CD4-positive, alpha-beta T cell treated with Interferon gamma for 1 hour (primary cell): ENCODE measurements at regions not wholly inside any gene's neighbourhood (a gene's known extent, or its start where the extent isn't known, plus 50 kb on each side); places are given as distances from the start of the nearest gene placed in this dataset.
"Not testable (repeated sequence)": the region's sequence is repeated elsewhere in the genome, so short reads cannot be mapped to it uniquely, and the experiment has no call there.

Experiments
- DNase-seq: peaks from one replicate; pipeline ENCODE4 v3.0.0-alpha.2; 2020

GRCh38 chr5:145652700-145653099 is 182.4 kb downstream of the PRELID2 start:
- DNase-seq = not testable (repeated sequence)

GRCh38 chr5:145647137-145647536 is 188.0 kb downstream of the PRELID2 start:
- DNase-seq = not testable (repeated sequence)

DNA sequence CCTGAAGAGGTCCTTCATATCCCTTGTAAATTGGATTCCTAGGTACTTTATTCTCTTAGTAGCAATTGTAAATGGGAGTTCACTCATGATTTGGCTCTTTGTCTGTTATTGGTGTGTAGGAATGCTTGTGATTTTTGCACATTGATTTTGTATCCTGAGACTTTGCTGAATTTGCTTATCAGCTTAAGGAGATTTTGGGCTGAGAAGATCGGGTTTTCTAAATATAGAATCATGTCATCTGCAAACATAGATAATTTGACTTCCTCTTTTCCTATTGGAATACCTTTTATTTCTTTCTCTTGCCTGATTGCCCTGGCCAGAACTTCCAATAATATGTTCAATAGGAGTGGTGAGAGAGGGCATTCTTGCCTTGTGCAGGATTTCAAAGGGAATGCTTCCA is 191.9 kb downstream of the PRELID2 start:
- not testable (repeated sequence) for DNase-seq

GRCh38 chr5:145637396-145637795 is 197.7 kb downstream of the PRELID2 start:
- DNase-seq = no peak

GRCh38 chr5:145636371-145636770 is 198.8 kb downstream of the PRELID2 start:
- no peak for DNase-seq

DNA sequence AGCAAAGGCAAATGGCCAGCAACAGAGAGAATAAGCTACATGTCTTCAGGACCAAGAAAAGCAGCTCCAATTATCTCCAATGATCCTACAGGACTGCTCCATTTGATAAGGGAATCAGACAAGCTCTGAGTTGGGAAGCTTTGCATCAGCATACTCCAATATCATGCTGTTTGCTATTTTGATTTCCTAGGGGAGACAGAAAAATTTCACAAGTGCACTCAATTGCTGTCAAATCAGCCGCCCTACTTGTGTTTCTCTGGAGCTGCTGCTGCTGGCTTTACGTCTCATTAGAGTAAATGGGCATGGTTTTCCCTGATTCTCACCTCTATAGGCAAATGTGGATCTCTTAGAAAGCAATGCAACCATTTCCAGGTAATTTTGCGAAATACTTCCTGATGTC is 201.7 kb downstream of the PRELID2 start:
- DNase-seq = no peak

- no peak for DNase-seq
These were observed 202.4 kb downstream of the PRELID2 start for GRCh38 chr5:145632701-145633100.

GRCh38 chr5:145629047-145629446 is 206.1 kb downstream of the PRELID2 start:
- DNase-seq = no peak

DNA sequence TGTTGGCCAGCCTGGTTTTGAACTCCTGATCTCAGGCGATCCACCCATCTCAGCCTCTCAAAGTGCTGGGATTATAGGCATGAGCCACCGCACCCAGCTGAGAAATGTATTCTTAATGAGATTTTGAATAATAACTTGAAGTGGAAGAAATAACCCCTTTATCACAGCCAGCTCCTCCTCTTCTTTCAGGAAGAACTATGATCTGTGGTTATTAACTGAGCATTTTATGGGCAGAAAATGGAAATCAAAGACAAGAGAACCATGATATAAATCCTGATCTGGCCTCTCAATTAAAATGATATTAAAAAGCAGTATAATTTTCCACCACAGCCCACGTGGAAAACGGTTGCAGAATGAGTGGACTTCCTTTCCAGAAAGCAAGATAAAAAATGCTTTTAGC is 206.6 kb downstream of the PRELID2 start:
- DNase-seq = no peak

- no peak for DNase-seq
These were observed 215.3 kb downstream of the PRELID2 start for GRCh38 chr5:145619806-145620310.

DNA sequence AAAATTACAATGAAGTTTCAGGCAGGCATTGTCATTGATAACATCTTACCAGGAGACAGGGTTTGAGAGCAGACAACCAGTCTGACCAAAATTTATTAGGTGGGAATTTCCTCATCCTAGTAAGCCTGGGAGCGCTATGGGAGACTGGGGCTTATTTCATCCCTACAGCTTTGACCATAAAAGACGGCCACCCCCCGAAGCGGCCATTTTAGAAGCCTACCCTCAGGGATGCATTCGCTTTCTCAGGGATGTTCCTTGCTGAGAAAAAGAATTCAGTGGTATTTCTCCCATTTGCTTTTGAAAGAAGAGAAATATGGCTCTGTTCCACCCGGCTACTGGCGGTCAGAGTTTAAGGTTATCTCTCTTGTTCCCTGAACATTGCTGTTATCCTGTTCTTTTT is 218.4 kb downstream of the PRELID2 start:
- not testable (repeated sequence) for DNase-seq

DNA sequence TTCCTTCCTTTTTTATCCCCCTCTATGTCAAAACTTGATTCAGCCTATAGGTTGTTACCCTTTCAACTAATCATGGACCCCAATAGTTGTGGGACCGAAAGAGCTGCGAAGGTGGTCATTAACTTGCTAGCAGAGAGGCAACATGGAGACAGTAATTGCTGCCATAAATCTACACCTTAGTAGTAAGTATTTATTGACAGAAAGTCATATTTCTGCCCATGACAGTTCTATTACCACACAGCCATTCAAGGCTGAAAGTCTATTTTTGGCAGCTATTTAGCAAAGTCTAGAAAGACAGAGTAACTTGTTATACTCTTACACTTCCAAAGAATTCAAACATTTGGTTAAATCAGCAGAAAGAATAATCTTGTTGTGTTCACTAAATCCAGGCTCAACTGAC is 236.2 kb downstream of the PRELID2 start:
- no peak for DNase-seq

DNA sequence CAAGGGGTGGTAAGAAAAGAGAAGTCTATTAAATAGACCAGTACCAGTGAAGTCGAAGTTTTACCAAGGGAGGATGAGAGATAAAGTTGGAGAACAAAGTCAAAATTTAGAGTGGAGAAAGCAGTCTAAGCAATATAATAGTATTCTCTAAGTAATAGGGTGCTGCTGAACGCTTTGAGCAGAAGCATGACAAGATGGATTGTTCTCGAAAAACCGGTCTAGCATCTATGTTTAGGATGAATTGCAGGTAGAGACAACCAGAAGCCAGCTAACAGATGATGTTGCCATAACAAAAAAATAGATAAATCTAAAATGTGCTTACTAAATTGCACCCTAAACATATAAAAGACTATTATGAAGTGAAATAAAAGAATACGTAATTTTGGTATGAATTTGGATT is 237.0 kb downstream of the PRELID2 start:
- no peak for DNase-seq

GRCh38 chr5:145591578-145591977 is 243.6 kb downstream of the PRELID2 start:
- DNase-seq = no peak

- no peak for DNase-seq
These were observed 246.1 kb downstream of the PRELID2 start for GRCh38 chr5:145589063-145589462.

GRCh38 chr5:145588558-145588957 is 246.6 kb downstream of the PRELID2 start:
- no peak for DNase-seq

DNA sequence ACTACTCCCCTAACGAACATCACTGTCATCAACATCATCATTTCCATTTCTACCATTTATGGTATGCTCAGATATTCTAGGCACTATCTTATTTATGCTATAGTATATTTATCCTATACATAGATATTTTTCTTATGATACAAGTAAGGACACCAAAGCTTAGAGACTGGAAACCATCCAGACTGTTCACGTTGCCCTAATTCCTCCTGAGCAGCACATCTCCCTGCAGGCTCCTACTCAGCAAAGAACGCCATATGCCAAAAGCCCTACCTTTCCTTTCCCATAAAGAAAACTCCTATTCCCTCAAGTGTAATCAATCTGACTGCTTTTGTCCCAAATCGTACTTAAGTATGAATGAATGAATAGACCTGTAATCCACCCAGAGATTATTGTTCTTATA is 247.0 kb downstream of the PRELID2 start:
- DNase-seq = no peak

DNA sequence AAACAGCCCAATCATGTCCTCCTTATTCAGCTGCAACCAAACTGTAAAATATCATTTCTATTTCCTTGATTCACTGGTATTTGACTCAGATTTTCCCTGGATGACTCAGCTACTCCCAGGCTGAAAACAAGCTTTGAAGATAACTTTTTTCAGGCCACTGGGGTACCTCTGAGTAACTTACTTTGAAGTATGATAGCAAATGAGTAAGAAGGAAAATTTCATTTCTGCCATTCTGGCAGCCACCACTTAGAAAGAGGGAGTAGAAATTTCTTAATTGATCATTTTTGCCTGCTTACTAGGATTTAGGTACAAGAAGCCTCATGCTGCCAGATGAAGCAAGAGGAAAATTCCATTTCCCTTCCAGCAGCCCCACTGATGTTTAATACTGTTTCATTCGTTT is 247.4 kb downstream of the PRELID2 start:
- DNase-seq = no peak

DNA sequence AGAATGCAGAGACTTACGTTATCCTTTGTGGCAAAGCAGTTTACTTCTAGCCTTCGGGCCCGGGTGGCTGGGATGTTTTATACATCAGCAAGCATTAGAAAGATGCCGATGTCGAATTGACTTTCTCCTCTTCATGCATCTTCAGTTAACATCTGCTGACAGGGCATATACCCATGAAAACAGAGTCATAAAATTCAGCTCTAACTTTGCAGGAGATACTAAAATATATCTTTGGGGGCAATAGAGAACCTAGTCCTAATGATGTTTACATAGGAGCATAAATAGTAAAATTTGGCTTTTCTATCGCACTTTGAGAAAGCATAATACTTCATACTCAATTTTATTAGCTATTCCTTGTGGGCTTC is 247.9 kb downstream of the PRELID2 start:
- DNase-seq = no peak

DNA sequence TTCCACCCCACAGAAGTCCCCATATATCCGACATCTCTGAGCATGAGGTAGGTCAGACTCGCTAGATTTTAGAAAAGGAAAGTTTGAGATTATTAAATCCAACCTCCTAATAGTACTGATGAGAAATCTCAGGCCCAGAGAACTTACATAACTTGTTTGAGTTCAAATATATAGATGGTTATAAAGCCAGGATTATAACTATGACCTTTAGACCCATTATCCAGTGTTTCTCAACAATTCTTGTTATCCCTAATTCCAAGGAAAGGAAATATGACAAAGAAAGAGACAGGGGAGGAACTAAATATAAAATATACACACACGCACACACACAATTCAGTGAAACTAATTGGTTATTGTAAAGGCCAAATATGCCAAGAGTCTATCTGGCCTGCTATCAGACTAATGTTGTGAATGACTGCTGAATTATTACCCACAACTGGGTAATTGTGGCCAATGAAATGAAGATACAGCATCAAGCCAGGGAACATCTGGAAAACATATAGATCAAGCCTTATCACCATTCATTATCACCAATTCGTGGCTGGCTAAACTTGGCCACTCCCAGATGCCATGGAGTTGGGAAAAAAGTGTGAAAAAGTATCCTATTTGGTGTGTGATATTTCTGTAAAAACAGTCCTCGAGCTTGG is 248.4 kb downstream of the PRELID2 start:
- DNase-seq = no peak

- DNase-seq = no peak
These were observed 249.5 kb downstream of the PRELID2 start for GRCh38 chr5:145585443-145586148.

- no peak for DNase-seq
These were observed 255.8 kb downstream of the PRELID2 start for GRCh38 chr5:145579301-145579700.

DNA sequence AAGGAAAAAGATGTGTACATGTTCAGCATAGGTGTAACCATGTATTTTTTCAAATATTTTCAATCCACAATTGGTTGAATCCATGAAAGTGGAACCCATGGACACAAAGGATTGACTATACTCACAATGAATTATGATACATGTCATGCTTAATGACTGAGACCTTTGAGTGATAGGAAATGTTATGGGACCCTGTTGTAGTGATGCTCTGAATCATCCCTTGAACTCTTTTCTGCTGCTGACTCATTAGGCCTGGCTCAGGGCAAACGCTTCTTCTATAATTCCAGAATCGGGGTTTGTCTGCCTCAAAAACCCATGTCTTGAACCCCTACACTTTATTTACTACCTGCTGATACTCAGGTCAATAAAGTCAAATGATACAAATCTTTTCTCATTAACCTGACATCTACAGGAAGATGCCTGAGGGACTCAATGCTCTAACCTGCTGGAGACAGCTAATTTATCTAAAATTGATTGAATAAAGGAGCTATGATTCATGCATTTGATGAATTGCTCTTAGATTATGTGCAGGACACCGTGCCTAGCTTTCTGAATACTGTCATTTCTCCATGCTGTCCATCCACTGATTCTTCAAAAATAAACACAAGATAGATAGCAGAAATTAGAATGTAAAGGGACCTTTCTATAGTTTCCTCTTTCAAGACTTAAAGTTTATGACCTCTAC is 260.1 kb downstream of the PRELID2 start:
- DNase-seq = no peak

DNA sequence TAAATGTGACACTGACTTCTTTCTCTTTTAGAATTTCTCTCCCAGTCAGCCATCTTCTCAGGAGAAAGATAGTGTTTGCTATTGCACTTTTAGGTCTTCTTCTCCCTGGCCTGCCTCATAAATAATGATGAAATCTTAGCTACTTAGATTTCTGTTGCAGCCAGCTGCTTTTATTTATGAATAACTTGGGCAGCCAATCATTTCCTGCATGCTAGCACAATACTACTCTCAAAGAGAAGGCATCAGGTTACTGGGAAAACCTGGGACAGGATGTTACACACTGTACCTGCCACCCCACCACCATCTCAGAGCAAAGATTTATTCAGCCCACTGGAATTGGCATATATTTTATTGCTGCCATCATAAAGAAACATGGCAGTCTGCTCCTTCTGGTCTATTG is 266.6 kb downstream of the PRELID2 start:
- DNase-seq = no peak
